HG03558 (cell line): ENCODE measurements at regions not wholly inside any gene's neighbourhood (a gene's known extent, or its start where the extent isn't known, plus 50 kb on each side); places are given as distances from the start of the nearest gene placed in this dataset.
"Not testable (repeated sequence)": the region's sequence is repeated elsewhere in the genome, so short reads cannot be mapped to it uniquely, and the experiment has no call there.

Experiments used
- ATAC-seq: cut with Tn5 transposase; IDR thresholded peaks from one replicate; pipeline ENCODE4 v1.9.1; 2021; ENCODE audit warnings: moderate number of reproducible peaks; ENCODE audit not compliant: unreplicated experiment; ENCODE audit errors: extremely low read depth

- ATAC-seq, result no peak
Observed at GRCh38 chr1:95575291-95575690, 341.3 kb downstream of the RWDD3 start.

- no peak for ATAC-seq
Observed at GRCh38 chr1:95578462-95578861, 344.5 kb downstream of the RWDD3 start.

GRCh38 chr1:95582191-95582590, 348.2 kb downstream of the RWDD3 start:
- no peak for ATAC-seq

- ATAC-seq, result no peak
Observed at GRCh38 chr1:95582746-95583145, 348.7 kb downstream of the RWDD3 start.

- no peak for ATAC-seq
Observed at GRCh38 chr1:95583661-95584210, 349.7 kb downstream of the RWDD3 start.

GRCh38 chr1:95584315-95584714, 350.3 kb downstream of the RWDD3 start:
- ATAC-seq, result no peak

GRCh38 chr1:95604771-95605170, 370.8 kb downstream of the RWDD3 start:
- no peak for ATAC-seq

- ATAC-seq, result no peak
Observed at GRCh38 chr1:95614197-95614596, 380.2 kb downstream of the RWDD3 start.

- ATAC-seq, result no peak
Observed at GRCh38 chr1:95615421-95615820, 381.4 kb downstream of the RWDD3 start.

GRCh38 chr1:95620076-95620475, 386.1 kb downstream of the RWDD3 start:
- ATAC-seq, result no peak

GRCh38 chr1:95622609-95623008, 388.6 kb downstream of the RWDD3 start:
- no peak for ATAC-seq

GRCh38 chr1:95625224-95625623, 391.2 kb downstream of the RWDD3 start:
- no peak for ATAC-seq

- no peak for ATAC-seq
Observed at GRCh38 chr1:95627244-95627643, 393.2 kb downstream of the RWDD3 start.

- no peak for ATAC-seq
Observed at GRCh38 chr1:95631695-95632094, 397.7 kb downstream of the RWDD3 start.

- ATAC-seq, result no peak
Observed at GRCh38 chr1:95635811-95636210, 401.8 kb downstream of the RWDD3 start.

GRCh38 chr1:95636897-95637296, 402.9 kb downstream of the RWDD3 start:
- no peak for ATAC-seq

- no peak for ATAC-seq
Observed at GRCh38 chr1:95640746-95641145, 406.7 kb downstream of the RWDD3 start.

GRCh38 chr1:95641386-95641785, 407.4 kb downstream of the RWDD3 start:
- ATAC-seq, result no peak

GRCh38 chr1:95642035-95642434, 408.0 kb downstream of the RWDD3 start:
- no peak for ATAC-seq

GRCh38 chr1:95643071-95643470, 409.1 kb downstream of the RWDD3 start:
- no peak for ATAC-seq

- ATAC-seq, result not testable (repeated sequence)
Observed at GRCh38 chr1:95645126-95645525, 411.1 kb downstream of the RWDD3 start.

- no peak for ATAC-seq
Observed at GRCh38 chr1:95650631-95651030, 416.6 kb downstream of the RWDD3 start.
